Activated naive CD4-positive, alpha-beta T cell treated with anti-CD3 and anti-CD28 coated beads for 36 hours (primary cell): ENCODE measurements at regions not wholly inside any gene's neighbourhood (a gene's known extent, or its start where the extent isn't known, plus 50 kb on each side); places are given as distances from the start of the nearest gene placed in this dataset.

Experiments used
- CTCF ChIA-PET: fragments of 350-600 bp; sonication (Branson Sonifier 250); formaldehyde crosslinking; loops from one replicate; lab custom pipeline; 2021; ENCODE audit warnings: antibody characterized with exemption; lab: Charles Lee
- DNase-seq: peaks from one replicate; pipeline ENCODE4 v3.0.0-alpha.2; 2020
- H3K27ac Mint-ChIP-seq: one replicate; pipeline ENCODE4 v1.8.0; 2021; ENCODE audit warnings: mild to moderate bottlenecking, mixed read lengths
- H3K27me3 Mint-ChIP-seq: one replicate; pipeline ENCODE4 v1.8.0; 2021; ENCODE audit warnings: low read depth, mixed read lengths
- H3K36me3 Mint-ChIP-seq: one replicate; pipeline ENCODE4 v1.8.0; 2021; ENCODE audit warnings: low read depth, mixed read lengths
- H3K4me1 Mint-ChIP-seq: one replicate; pipeline ENCODE4 v1.8.0; 2021; ENCODE audit warnings: low read depth, mixed read lengths
- H3K4me3 Mint-ChIP-seq: one replicate; pipeline ENCODE4 v1.8.0; 2021; ENCODE audit warnings: mild to moderate bottlenecking, moderate library complexity, mixed read lengths
- H3K9me3 Mint-ChIP-seq: one replicate; pipeline ENCODE4 v1.8.0; 2021; ENCODE audit warnings: mixed read lengths
- intact Hi-C: fragments of 100-400 bp; cut with micrococcal nuclease; formaldehyde crosslinking; loops from one replicate; pipeline ENCODE4 v1.15.1; 2023

DNA sequence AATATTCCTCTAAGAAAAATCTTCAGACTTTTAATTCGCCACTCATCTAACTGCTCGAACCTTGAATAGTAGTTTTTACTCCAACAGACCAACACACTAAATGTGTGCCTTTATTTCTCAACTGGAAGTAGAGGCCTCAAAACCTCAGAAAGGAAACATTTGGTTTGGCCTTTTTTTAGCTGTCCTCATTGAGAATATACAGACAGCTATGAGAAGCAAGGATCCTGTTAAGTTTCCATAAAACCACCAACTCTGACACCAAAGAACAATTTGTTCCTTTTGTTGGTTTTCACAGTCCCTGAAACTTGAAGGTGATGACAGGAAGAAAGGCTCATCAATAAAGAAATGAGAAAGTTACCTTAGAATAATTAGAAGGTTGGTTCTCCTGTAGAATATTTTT lies 199.2 kb upstream of the MEOX2 start:
- H3K4me3 Mint-ChIP-seq = no peak overlapping the region
- no peak overlapping the region for H3K27ac Mint-ChIP-seq
- intact Hi-C loops = no loop called here
- no peaks in the 10 kb centered on the region for H3K27me3 Mint-ChIP-seq
- CTCF ChIA-PET = no interaction called here
- peaks cover 10% of the 10 kb centered on the region for H3K9me3 Mint-ChIP-seq
- H3K36me3 Mint-ChIP-seq = no peaks in the 10 kb centered on the region
- no peak for DNase-seq
- no peaks in the 10 kb centered on the region for H3K4me1 Mint-ChIP-seq

DNA sequence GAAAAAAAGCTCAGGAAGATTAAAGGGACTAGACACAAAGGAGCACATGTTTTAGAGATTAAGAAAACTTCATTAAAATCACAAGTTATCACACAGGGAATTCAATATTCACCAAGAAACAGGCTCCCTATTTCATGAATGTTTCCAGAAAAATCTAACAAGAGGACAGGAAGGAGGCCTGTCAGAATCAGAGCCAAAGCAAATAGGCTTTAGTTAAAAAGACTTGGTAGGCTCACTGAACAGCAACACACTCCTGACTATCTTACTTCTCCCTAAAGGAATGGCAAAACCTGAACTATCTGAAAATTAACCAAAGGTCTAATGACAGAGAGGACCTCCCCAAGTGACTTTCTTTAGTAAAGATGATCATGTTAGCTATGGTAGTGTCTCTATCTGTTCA lies 188.3 kb upstream of the MEOX2 start:
- Mint-ChIP-seq H3K27me3 (no peaks in the 10 kb centered on the region), H3K4me3 (no peak overlapping the region), H3K27ac (no peak overlapping the region), H3K9me3 (peaks cover 2% of the 10 kb centered on the region), H3K36me3 (no peaks in the 10 kb centered on the region), H3K4me1 (no peaks in the 10 kb centered on the region)
- intact Hi-C loops = no loop called here
- CTCF ChIA-PET = no interaction called here
- no peak for DNase-seq

DNA sequence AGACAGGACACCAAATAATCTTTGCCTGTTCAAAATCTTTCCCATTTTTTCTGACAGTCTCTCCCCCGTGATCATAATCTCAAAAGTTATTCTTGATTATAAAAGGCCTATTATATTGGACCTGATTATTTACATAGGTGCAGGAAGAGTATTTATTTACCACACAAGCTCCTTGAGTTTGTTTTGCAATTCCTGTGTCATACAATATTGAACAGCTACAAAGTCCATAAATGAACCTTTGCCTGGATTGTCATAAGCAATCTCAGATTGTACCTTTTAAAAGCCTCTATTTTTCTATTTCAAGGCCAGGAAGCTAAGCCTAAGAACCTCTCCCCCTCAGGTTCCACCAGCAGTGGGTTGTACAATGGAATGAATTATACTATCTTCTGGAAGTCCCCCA lies 183.9 kb upstream of the MEOX2 start:
- Mint-ChIP-seq H3K36me3 (no peaks in the 10 kb centered on the region), H3K27me3 (no peaks in the 10 kb centered on the region), H3K27ac (no peak overlapping the region), H3K9me3 (no peaks in the 10 kb centered on the region), H3K4me1 (no peaks in the 10 kb centered on the region), H3K4me3 (no peak overlapping the region)
- intact Hi-C loops = no loop called here
- DNase-seq = no peak
- CTCF ChIA-PET = no interaction called here

DNA sequence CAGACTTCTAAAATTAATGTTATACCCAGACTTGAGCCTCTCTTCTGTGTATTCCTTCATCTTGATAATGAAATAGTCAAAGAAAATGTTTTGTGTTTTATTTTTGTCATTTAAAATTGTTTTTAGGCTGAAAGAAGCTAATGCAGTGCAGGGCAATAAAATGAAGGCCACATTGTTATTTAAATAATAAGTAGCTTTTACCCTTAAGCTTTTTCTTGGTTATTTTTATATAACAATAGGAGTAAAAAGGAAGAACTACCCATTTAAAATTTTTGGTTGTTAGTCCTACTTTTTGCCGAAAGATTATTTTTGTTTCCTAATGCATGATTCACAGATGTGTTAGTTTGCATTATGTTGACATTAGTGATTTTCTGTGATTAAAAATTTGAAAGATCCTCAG lies 181.0 kb upstream of the MEOX2 start:
- Mint-ChIP-seq H3K4me3 (no peak overlapping the region), H3K27me3 (no peaks in the 10 kb centered on the region), H3K27ac (no peak overlapping the region), H3K36me3 (no peaks in the 10 kb centered on the region), H3K9me3 (no peaks in the 10 kb centered on the region), H3K4me1 (no peaks in the 10 kb centered on the region)
- CTCF ChIA-PET = no interaction called here
- no peak for DNase-seq
- intact Hi-C loops = no loop called here

DNA sequence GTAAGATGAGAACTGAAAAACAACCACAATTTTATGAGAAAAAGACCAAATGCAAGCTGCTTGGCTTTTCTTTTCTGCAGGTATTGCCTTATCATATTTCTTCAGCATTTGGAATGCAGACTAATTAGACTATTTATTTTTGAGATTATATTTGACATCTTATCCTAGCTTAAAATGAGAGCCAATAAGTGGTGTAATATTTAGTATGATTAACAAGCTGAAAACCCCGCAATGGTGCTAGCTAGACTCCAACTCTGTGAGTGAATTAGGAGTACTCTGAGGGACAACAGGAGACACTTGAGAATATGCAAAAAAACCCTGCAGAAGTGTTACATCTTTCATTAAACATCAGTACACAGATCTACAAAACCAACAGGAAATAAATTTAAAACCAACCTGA lies 180.3 kb upstream of the MEOX2 start:
- H3K4me3 Mint-ChIP-seq = no peak overlapping the region
- DNase-seq = no peak
- H3K27ac Mint-ChIP-seq = no peak overlapping the region
- intact Hi-C loops = no loop called here
- H3K4me1 Mint-ChIP-seq = no peaks in the 10 kb centered on the region
- H3K27me3 Mint-ChIP-seq = no peaks in the 10 kb centered on the region
- no peaks in the 10 kb centered on the region for H3K36me3 Mint-ChIP-seq
- H3K9me3 Mint-ChIP-seq = no peaks in the 10 kb centered on the region
- CTCF ChIA-PET = no interaction called here

DNA sequence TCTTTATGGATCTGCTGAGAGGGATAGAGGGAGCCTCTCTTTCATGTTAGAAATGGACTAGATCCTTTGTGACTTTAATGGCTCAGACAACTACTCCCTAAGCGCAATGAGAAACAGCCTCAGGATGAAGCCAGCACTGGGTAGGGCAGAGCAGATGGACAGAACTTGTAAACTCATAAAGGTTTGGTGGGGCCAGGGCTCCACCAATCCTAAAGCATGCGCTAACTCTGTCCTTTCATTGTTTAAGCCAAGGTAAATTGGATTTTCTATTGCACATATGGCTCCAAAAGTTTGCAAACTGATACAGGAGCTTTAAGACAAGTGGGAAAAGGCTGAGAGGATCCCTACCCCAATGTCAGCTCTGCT lies 178.1 kb upstream of the MEOX2 start:
- Mint-ChIP-seq H3K4me3 (no peak overlapping the region), H3K4me1 (no peaks in the 10 kb centered on the region), H3K36me3 (no peaks in the 10 kb centered on the region), H3K27ac (no peak overlapping the region), H3K27me3 (no peaks in the 10 kb centered on the region), H3K9me3 (no peaks in the 10 kb centered on the region)
- no peak for DNase-seq
- intact Hi-C loops = no loop called here
- CTCF ChIA-PET = no interaction called here

DNA sequence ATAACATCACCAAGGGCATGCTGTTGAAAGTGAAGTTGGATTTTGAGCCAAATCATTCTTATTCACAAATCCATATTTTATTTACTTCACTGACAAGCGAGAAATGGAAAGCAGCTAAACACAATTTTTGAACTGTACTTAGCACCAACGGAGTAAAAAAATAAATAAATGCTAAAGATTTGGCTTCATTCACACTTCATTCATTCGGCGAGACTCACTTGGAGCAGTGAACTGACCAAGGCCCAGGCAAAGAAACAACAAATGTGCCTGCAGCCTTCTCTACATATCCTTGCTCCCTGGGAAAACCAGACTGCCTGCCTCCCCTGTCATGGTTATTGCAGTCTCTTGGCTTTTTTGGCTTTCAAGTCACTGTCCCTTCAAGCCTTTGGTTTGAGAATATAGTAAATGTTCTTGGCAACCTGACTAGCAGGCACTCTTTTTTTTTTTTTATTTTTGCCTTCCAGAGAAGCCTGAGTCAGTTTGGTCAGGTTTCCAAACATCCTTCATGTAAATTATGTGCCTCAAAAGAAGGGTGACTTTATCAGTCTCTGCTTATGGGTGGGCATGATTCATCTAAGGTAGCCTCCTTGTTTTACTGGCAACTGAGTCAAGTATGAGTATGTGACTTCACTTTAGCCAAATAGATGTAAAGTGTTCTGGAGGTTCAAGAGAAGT lies 177.6 kb upstream of the MEOX2 start:
- no peak overlapping the region for H3K4me3 Mint-ChIP-seq
- intact Hi-C loops = no loop called here
- no peak overlapping the region for H3K27ac Mint-ChIP-seq
- H3K36me3 Mint-ChIP-seq = no peaks in the 10 kb centered on the region
- H3K27me3 Mint-ChIP-seq = no peaks in the 10 kb centered on the region
- H3K9me3 Mint-ChIP-seq = no peaks in the 10 kb centered on the region
- DNase-seq = no peak
- no peaks in the 10 kb centered on the region for H3K4me1 Mint-ChIP-seq
- CTCF ChIA-PET = no interaction called here

DNA sequence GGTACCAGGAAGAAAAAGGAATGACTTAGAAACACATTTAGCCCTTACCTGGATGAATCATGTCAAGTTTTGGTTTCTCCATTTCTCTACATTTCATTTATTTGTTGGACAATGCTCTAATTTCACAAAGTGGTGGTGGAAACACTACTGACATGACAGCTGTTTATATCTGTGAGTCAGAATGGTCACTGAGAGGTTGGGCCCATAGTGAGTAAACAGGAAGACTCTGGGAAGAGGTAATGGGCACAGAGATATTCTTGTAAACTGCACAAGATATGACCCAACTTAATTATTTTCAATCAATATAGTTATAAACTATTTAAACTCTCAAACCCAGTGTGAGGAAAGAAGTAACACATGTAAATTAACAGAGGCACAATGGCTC lies 176.3 kb upstream of the MEOX2 start:
- no peaks in the 10 kb centered on the region for H3K36me3 Mint-ChIP-seq
- peaks cover 2% of the 10 kb centered on the region for H3K9me3 Mint-ChIP-seq
- DNase-seq = no peak
- intact Hi-C loops = no loop called here
- no peak overlapping the region for H3K4me3 Mint-ChIP-seq
- no peaks in the 10 kb centered on the region for H3K4me1 Mint-ChIP-seq
- CTCF ChIA-PET = no interaction called here
- H3K27ac Mint-ChIP-seq = no peak overlapping the region
- no peaks in the 10 kb centered on the region for H3K27me3 Mint-ChIP-seq

DNA sequence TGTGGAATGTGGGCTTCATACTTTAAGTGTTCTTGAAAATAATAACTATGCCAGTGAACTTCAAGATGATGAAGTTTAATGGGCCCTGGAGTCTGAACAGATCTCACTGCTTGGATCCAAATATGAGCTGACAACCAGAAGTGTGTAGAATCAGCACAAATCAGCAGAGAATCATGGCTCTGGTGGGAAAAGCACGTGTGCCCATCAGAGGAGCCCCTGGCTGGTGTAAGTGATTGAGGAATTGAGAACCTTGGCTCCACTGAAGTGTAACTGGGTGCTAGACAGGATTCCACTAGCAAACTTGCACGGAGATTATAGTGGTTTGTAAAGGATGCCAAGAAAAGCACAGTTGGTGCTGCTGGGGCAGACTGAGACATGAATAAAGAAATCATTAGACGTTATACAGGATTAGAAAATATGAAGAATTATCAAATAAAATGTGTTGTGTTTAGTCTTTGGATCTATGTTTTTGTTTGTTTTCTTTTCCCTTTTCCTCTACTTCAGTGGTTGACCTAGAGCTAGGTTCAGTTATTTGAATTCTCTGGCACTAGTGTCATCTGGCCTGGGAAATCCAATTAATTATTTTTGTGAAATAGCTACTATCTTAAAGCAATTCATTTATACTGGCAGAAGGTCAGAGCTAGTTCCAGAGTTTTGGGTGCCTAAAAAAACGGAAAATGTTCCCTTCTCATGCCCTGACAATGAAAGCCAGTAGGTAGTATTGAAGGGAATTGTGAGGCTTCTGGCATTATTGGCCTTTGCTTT lies 175.7 kb upstream of the MEOX2 start:
- CTCF ChIA-PET = no interaction called here
- DNase-seq = no peak
- Mint-ChIP-seq H3K36me3 (no peaks in the 10 kb centered on the region), H3K4me3 (no peak overlapping the region), H3K27ac (no peak overlapping the region), H3K9me3 (peaks cover 2% of the 10 kb centered on the region), H3K4me1 (no peaks in the 10 kb centered on the region), H3K27me3 (no peaks in the 10 kb centered on the region)
- intact Hi-C loops = no loop called here

DNA sequence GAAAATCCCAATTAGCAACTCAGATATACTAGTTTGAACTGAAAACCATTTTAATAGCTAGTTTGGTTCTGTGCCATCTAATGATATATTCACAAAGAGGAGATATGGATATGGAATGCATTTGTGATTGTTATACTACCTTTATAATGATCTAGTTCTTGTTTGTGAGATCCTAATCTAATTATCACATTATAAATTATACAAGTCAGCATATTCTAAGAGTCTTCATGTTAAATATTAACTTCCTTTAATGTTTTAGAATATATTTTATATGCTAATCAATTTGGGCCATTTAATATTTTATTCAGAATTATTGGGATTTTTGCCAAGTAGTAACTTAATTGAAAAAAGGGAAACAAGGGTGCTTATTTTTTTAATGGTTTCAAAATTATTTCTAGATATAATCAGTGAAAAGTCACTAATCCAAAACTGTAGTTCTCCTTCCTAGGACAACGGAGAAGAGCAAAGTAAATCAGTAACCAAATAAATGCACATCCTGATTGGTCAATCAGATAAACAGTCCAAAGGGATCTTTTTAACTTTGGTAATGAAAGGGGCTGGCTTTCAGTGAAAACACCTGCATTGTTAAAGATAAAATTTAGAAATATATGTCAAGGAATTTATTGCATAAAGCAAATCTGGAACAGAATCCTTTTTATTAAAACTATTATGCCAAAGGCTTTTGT lies 173.9 kb upstream of the MEOX2 start:
- Mint-ChIP-seq H3K27me3 (no peaks in the 10 kb centered on the region), H3K9me3 (peaks cover 2% of the 10 kb centered on the region), H3K4me3 (no peak overlapping the region), H3K27ac (no peak overlapping the region), H3K4me1 (no peaks in the 10 kb centered on the region), H3K36me3 (no peaks in the 10 kb centered on the region)
- no peak for DNase-seq
- intact Hi-C loops = no loop called here
- CTCF ChIA-PET = no interaction called here

DNA sequence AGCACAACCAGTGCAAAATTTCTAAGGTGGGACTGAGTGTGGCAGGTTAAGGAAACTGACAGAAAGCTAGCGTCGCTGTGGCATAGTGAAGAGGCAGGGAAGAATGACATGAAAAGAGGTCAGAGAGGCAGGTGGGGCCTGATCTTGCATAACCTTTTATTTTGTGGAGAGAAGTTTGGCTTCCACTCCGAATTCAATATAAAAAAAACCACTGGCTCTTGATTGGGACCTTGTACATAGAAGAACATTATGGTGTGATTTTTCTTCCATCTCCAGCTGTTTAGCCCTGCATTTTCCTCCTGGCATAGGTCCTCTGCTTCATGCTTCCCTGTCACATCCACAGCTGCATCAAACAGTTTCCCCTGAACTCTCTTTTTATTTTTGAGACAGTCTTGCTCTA lies 170.5 kb upstream of the MEOX2 start:
- H3K4me1 Mint-ChIP-seq = no peaks in the 10 kb centered on the region
- no peak overlapping the region for H3K27ac Mint-ChIP-seq
- CTCF ChIA-PET = no interaction called here
- intact Hi-C loops = no loop called here
- no peaks in the 10 kb centered on the region for H3K36me3 Mint-ChIP-seq
- H3K4me3 Mint-ChIP-seq = no peak overlapping the region
- peaks cover 2% of the 10 kb centered on the region for H3K9me3 Mint-ChIP-seq
- no peak for DNase-seq
- H3K27me3 Mint-ChIP-seq = no peaks in the 10 kb centered on the region

DNA sequence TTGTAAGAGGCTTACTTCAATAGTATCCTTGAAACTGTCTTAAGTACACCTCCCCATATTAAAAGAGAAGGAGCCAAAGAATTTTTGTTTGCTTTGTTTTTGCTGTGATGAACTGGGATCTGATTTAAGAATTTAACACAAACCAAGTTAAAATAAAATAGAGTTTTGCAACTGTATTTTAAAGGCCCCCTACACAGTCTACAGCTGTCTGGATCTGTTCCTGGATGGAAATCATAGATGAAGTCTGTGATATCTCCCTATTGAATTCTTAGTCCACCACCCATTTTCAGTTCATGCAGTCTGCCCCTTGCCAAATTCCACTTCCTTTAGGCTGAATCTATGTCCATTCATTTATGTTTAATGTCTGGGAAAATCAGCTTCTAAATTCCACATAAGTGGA lies 169.8 kb upstream of the MEOX2 start:
- Mint-ChIP-seq H3K4me3 (no peak overlapping the region), H3K27ac (no peak overlapping the region), H3K9me3 (peaks cover 2% of the 10 kb centered on the region), H3K27me3 (no peaks in the 10 kb centered on the region), H3K36me3 (no peaks in the 10 kb centered on the region), H3K4me1 (no peaks in the 10 kb centered on the region)
- DNase-seq = no peak
- intact Hi-C loops = no loop called here
- CTCF ChIA-PET = no interaction called here

DNA sequence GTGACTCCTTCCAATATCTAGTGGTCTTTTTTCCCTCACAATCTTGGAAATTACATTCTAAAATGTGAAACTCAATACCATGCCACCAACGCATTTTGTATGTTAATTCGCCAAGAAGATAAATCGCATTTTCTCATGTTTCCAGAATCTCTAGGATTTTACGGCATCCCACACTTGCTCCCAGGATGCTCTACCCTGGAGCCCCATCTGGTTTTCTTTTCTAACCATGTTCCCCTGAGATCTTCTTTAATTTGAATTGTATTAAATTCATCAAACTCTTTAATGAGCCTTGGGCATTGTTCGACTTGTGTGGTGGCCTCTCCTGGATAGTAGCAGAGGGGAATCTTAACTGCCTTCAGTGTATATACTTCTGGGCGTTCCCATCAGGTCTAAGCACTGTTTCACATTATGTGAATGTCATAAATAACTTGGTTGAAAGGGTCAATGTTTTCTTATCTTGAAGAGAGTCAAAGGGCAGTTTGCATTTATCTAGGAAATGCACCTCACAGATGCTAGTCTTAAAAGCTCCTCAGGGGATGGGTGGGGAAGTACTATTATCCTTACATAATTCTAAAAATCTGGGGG lies 169.1 kb upstream of the MEOX2 start:
- no peak overlapping the region for H3K4me3 Mint-ChIP-seq
- no peaks in the 10 kb centered on the region for H3K27me3 Mint-ChIP-seq
- intact Hi-C loops = no loop called here
- no peaks in the 10 kb centered on the region for H3K36me3 Mint-ChIP-seq
- CTCF ChIA-PET = no interaction called here
- no peak for DNase-seq
- no peak overlapping the region for H3K27ac Mint-ChIP-seq
- H3K4me1 Mint-ChIP-seq = no peaks in the 10 kb centered on the region
- H3K9me3 Mint-ChIP-seq = peaks cover 4% of the 10 kb centered on the region
